ENCODE measurements at regions not wholly inside any gene's neighbourhood (a gene's known extent, or its start where the extent isn't known, plus 50 kb on each side); places are given as distances from the start of the nearest gene placed in this dataset.

DNA sequence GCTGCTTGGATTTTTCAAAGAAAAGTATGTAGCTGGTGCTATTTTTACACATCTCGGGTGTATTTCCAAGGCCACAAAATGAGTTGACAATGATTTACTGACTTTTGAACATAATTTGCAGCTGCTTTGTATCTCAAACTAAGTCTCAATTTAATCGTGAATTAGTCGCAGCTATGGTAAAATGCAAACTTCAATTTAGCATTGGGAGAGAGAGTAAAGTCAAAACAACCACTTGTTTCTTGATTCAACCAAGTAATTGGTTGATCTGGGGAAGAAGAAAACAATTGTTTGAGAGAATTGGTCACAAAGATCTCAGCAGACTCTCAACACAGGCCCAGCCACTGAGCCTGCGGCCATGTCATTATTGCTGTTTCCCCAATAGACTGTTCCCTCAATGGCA, 75.0 kb upstream of the DYRK2 start:
- in situ Hi-C loops (cut with HindIII; ENCODE audit: low sequenced_read_pairs): no loop called here
- H3K4me3 ChIP-seq (ENCODE audit: low read depth, low read length): no peak overlapping the region
- DNase-seq (ENCODE audit: low read depth): no peak
- TF ChIP-seq, protein P1, sequence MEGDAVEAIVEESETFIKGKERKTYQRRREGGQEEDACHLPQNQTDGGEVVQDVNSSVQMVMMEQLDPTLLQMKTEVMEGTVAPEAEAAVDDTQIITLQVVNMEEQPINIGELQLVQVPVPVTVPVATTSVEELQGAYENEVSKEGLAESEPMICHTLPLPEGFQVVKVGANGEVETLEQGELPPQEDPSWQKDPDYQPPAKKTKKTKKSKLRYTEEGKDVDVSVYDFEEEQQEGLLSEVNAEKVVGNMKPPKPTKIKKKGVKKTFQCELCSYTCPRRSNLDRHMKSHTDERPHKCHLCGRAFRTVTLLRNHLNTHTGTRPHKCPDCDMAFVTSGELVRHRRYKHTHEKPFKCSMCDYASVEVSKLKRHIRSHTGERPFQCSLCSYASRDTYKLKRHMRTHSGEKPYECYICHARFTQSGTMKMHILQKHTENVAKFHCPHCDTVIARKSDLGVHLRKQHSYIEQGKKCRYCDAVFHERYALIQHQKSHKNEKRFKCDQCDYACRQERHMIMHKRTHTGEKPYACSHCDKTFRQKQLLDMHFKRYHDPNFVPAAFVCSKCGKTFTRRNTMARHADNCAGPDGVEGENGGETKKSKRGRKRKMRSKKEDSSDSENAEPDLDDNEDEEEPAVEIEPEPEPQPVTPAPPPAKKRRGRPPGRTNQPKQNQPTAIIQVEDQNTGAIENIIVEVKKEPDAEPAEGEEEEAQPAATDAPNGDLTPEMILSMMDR (IDR thresholded peaks at IDR 0.05; ENCODE audit: low read depth, low read length, missing control alignments): no peak

DNA sequence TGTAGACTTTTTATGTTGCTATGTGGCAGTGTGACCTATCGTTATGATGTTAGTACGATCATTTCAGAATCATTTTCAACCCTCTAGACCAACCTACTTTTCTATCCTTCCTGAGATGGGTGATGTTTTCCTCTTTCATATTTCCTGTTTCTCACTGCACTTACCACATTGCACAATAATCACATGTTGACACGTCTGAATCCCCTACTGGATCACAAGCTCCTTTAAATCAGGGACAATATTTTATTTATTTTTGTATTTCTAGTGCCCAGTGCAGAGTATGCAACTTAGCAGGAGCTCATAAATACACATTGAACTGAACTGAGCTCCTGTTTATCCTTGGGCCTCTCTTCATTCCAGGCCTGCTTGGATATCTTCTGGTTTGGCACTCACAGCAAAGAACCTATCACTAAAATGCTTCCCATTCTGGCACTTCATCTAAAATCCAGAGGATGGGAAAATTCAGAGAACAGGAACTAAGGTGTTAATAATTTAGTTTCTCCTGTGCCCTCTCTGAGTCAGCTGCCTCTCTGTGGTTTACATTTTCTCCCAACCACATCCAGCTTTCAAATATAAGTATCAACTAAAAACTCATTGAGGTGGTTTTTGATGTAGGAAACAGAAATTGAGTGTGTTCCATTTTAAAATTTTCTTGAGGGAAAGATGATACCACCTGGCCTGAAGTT, 69.4 kb upstream of the DYRK2 start:
- DNase-seq (ENCODE audit: low read depth): no peak
- H3K4me3 ChIP-seq (ENCODE audit: low read depth, low read length): no peak overlapping the region
- TF ChIP-seq, protein P1 (IDR thresholded peaks at IDR 0.05; ENCODE audit: low read depth, low read length, missing control alignments): no peak
- in situ Hi-C loops (cut with HindIII; ENCODE audit: low sequenced_read_pairs): no loop called here

DNA sequence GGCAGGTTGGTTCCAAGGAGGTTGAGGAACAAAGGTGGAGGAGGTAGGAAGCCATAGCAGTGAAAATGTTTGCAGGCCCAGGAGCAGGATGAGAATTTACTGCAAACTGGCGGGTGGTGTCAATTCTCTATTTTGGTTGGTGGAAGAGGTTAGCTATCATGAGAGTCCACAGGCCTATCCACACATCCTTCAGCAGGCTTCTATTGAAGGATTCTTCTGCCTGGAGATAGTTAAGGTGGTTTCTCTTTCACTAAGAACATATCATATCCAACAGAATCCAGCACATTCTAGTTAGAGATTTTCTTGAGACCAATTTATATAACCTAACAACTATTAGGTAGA, 68.9 kb upstream of the DYRK2 start:
- in situ Hi-C loops (cut with HindIII; ENCODE audit: low sequenced_read_pairs): no loop called here
- H3K4me3 ChIP-seq (ENCODE audit: low read depth, low read length): no peak overlapping the region
- TF ChIP-seq, protein P1 (IDR thresholded peaks at IDR 0.05; ENCODE audit: low read depth, low read length, missing control alignments): no peak
- no peak for DNase-seq (ENCODE audit: low read depth)

DNA sequence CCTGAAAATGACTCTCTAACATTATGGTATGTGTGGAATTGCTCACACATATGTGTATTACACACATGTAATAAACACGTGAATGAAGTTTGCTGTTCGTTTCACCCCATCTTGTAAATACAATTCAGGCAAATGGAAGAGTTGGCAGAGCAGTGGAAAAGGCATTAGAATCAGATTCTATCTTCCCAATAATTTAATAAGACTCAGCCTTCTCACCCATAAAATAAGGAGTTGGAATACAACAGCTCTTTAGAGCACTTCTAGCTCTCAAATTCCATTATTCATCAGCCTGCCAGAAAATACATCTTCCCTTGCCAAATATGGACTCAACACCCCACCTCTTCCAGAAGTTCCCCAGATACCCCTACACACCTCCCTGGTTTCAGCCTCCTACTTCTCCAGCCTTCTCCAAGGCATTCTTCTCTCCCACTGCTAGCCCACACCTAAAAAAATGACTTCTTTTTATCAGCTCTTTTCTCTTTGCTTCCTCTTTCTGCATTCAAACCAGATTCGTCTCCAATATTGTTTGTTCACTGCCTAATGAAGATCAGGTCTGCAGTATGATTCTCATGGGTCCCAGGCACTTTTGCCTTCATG, 66.2 kb upstream of the DYRK2 start:
- DNase-seq (ENCODE audit: low read depth): no peak
- in situ Hi-C loops (cut with HindIII; ENCODE audit: low sequenced_read_pairs): no loop called here
- H3K4me3 ChIP-seq (ENCODE audit: low read depth, low read length): no peak overlapping the region
- TF ChIP-seq, protein P1 (IDR thresholded peaks at IDR 0.05; ENCODE audit: low read depth, low read length, missing control alignments): no peak

DNA sequence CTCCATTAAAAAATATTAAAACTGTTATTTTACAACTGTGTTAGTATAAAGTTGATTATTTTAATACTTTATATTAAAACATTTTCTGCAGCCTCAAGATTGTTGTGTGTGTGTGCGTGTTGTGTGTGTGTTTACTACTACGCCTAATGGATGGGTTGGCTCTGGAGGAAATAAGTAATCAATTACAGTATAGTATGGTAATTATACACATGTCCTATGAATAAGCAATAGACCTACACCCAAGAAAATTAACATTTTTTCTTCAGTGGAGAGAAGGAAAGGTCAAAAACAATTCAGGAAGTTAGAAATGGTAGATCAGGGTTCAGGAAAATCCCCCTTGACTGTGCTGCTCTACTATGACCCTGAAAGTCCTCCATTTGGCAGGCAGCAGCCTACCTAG, 65.7 kb upstream of the DYRK2 start:
- in situ Hi-C loops (cut with HindIII; ENCODE audit: low sequenced_read_pairs): no loop called here
- TF ChIP-seq, protein P1 (IDR thresholded peaks at IDR 0.05; ENCODE audit: low read depth, low read length, missing control alignments): no peak
- no peak for DNase-seq (ENCODE audit: low read depth)
- H3K4me3 ChIP-seq (ENCODE audit: low read depth, low read length): no peak overlapping the region

DNA sequence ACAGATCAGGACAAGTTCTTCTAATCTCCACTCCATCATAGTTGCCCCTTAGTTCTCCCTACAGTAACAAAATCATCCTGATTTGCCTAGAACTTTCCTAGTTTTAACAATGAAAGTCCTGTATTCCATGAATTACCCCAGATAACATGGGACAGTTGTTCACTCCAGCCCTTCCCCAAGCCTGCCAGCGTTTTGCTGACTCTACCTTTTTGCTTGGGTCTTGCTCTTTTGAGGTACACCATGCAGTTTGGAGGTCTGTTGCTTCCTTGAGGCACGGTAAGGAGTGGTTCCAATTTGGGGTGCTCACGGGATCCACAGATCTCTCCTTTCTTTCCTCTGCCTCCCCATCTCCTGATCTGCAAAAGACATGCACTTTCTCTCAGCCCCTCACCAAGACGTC, 61.6 kb upstream of the DYRK2 start:
- DNase-seq (ENCODE audit: low read depth): no peak
- no peak overlapping the region for H3K4me3 ChIP-seq (ENCODE audit: low read depth, low read length)
- TF ChIP-seq, protein P1 (IDR thresholded peaks at IDR 0.05; ENCODE audit: low read depth, low read length, missing control alignments): no peak
- in situ Hi-C loops (cut with HindIII; ENCODE audit: low sequenced_read_pairs): no loop called here

Measured in astrocyte of the cerebellum (primary cell).